GM10266 (cell line): ENCODE measurements at regions not wholly inside any gene's neighbourhood (a gene's known extent, or its start where the extent isn't known, plus 50 kb on each side); places are given as distances from the start of the nearest gene placed in this dataset.
A peak's percentile ranks its signal among the peaks of the same experiment; 100 is the strongest.

Source experiments
- DNase-seq: peaks from one replicate; pipeline ENCODE4 v3.0.0; 2012; ENCODE audit errors: extremely low spot score
- CTCF ChIP-seq: IDR thresholded peaks from 2 replicates; pipeline ENCODE4 v1.5.1; 2012; ENCODE audit warnings: mild to moderate bottlenecking, low read depth; ENCODE audit not compliant: control insufficient read depth, insufficient read depth; ENCODE audit errors: missing control alignments

GRCh38 chr5:125034331-125034730 lies 287.9 kb upstream of the ZNF608 start:
- TF ChIP-seq CTCF: no peak
- no peak for DNase-seq

- no peak for DNase-seq
- TF ChIP-seq CTCF: no peak
Measured at GRCh38 chr5:125036494-125036893, 290.1 kb upstream of the ZNF608 start.

- DNase-seq: peak; percentile 8
- no peak for TF ChIP-seq CTCF
Measured at GRCh38 chr5:125037020-125037419, 290.6 kb upstream of the ZNF608 start.

- DNase-seq: no peak
- no peak for TF ChIP-seq CTCF
Measured at GRCh38 chr5:125037530-125037929, 291.1 kb upstream of the ZNF608 start.

- TF ChIP-seq CTCF: no peak
- no peak for DNase-seq
Measured at GRCh38 chr5:125038477-125038876, 292.0 kb upstream of the ZNF608 start.

GRCh38 chr5:125041798-125042197 lies 295.4 kb upstream of the ZNF608 start:
- no peak for TF ChIP-seq CTCF
- DNase-seq: no peak

- TF ChIP-seq CTCF: no peak
- DNase-seq: no peak
Measured at GRCh38 chr5:125042261-125042890, 295.9 kb upstream of the ZNF608 start.
